DMS 273 (cell line): ENCODE measurements at regions not wholly inside any gene's neighbourhood (a gene's known extent, or its start where the extent isn't known, plus 50 kb on each side); places are given as distances from the start of the nearest gene placed in this dataset.

Experiments
- DNase-seq: peaks from one replicate; lab custom pipeline; 2025; ENCODE audit not compliant: unreplicated experiment; lab: John Stamatoyannopoulos, UW

DNA sequence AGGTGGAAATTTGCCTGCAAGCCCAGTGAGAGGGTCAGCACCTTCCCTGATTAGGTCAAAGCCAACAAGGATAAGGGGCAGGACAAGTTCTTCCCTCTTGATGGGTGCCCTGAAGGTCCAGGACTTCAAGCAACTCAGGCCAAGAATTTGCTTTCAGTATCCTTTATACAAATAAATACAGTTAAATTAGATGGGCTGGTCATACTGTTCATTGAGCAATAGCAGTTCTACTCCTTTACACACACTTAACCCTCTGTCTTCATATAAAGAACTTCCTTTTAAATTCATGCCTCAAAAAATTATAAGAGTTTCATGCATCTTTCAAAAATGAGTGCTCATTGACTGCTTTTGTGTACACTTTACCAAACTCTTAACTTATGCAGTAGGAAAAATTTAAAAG lies 392.0 kb downstream of the SPRY1 start:
- no peak for DNase-seq

DNA sequence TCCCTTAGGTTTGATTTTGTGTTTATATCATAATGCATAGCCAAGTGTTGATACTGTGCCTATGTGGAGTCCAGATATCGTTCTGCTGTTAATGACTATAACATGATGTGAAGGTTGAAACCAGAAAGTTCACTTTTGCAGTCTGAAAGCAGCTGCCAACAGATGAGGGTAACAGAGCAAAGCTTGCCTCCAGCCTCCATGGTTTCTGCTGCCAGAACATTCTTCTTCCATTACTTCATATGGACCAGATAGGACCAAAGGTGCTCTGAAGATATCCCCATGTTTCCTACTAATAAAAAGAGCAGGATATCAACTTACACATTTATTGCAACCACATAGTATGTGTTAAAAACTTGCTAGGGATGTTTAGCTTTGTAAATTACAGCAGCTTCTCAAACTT lies 394.1 kb downstream of the SPRY1 start:
- DNase-seq = no peak

DNA sequence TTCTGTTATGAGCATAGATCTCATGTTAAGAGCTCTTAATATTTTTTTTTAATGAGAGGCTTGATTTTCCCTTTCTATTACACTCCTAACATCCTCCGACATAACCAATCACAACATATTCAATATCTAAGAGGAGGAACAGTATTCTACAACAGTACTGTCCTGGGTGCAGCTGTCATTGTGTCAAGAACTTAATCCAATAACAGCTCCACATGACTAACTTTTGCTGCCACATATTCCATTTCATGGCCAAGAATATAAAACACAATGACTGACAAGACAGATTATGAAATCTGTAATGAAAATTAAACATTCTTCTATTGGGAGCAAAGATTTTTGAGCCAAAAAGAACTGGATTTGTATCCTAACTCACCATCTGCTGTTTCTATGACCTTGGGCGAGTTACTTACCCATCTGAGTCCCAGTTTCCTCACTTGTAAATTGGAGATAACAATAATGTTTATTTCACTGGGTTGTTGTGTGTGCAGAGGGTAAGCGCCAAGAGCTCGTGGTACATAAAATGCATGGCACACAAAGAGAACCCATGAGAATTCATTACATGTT lies 405.6 kb downstream of the SPRY1 start:
- no peak for DNase-seq

DNA sequence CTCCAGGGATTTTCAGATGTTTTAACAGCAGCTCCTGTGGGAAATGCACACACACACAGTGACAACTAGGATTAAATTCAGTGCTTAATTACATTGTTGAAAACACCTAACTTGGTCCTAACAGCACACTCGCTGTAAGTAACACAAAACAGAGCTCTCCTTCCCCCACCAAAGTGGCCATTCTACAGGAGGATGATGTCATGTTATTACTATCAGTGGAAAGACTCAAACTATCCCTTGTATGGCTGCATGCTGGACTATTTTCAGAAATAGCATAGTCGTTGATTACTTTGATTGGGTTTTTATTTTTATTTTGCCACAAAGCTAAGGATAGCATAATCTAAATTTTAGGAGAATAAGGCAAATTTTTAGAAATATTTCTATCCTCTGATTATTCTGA lies 406.3 kb downstream of the SPRY1 start:
- DNase-seq = no peak

DNA sequence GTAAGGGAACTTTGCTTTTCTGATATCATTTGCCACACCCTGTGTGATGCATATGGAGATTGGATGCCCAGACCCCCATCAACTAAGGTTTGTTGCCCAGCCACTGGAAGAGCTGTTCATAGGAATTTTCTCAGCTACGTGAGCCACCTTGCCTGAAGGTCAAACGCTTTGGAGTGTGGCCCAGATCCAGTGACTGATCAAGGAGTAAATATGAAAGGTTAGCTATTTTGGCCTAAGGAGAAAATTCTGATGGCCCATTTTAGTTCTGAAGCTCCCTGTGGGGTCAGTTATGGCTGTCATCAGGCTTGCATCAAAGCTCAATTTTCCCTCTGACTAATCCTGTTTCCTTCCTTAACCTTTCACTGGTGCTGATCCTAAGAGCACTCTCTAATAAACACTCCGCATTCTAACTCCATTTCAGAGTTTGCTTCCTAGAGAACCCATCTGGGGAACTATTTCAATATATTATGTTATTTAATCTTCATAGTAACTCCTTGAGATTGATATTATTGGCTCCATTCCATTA lies 407.7 kb downstream of the SPRY1 start:
- DNase-seq = no peak

DNA sequence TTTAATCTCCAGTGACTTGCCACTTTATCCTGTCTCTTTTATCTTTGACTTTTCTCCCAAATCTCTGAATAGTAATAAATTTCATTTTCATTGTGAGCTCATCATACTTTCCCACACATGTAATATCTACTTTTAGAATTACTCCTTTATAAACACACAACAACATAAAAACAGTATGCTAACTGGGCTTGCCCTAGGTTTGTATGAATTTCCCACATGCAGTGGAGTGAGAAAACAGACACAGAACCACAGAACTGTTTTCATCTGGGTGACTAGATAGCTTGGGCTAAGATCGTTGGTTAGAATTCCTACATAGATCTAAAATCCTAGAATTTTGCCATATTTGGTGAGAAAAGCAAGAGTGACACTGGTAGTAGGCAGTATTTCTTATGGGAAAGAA lies 409.5 kb downstream of the SPRY1 start:
- DNase-seq = no peak

DNA sequence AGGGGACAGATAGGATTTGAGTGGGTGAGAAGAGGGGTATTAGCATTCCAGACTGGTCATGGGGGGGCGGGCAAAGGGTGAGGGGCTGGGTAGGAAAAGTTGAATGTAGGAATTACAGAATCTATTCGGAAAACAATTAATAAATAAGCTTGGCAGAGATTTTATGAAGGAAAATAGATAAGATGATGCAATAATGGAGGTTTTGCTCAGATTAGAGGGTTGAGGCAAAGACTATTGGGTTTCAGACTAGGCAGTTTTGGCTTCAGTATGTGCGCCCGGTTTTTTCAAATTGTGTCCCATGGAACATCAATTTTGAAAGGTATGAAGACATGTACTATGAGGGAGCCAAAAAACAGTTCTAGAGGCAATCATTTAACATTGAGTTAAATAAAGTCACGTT lies 410.6 kb downstream of the SPRY1 start:
- DNase-seq = no peak

DNA sequence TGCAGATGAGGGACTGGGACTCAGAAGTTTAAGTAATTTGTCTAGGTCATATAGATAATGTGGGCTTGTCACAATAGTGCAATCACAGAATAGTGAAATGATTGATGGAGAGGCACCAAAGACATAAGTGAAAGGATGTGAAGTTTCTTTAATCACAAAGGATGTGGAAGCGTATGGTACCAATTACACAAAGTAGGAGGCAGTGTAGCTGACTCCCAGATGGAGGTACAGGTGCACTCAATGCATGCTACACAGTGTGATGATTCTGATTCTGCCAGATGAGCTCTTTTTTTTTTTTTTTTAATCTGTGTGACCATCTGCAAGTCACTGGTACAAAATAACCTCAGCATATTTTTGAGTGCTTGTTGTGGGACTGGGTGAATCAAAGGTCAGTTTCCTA lies 411.3 kb downstream of the SPRY1 start:
- no peak for DNase-seq

DNA sequence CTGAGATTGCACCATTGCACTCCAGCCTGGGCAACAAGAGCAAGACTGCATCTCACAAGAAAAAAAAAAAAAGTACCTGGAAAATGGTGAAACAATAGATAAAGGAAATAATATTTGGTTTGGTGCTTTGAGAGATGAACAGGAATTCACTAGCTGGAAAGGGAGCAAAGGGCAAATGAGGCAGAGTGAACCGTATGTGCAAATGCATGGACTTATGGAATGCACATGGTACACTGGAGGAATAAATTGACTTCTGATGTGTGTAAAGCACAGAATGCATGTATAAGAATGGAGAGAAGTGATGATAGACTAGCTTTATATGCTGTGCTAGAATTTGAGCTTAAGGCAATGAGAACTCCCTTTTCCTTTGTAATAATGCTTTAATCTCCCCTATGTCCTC lies 413.3 kb downstream of the SPRY1 start:
- no peak for DNase-seq

DNA sequence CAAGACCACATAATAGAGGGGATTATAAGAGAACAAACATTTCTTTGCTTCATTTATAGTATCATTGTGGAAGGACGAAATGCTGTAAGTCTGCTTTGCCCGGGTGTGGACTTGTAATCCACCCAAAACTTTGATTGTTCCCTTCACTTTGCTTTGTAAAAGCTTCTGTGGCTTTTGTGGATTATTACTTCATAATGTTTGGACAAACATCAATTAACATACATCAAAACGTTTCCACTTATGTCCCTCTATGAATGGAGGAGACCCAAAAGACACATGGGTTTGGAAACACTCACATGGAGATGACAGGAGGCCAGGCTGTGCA lies 415.4 kb downstream of the SPRY1 start:
- DNase-seq = no peak

DNA sequence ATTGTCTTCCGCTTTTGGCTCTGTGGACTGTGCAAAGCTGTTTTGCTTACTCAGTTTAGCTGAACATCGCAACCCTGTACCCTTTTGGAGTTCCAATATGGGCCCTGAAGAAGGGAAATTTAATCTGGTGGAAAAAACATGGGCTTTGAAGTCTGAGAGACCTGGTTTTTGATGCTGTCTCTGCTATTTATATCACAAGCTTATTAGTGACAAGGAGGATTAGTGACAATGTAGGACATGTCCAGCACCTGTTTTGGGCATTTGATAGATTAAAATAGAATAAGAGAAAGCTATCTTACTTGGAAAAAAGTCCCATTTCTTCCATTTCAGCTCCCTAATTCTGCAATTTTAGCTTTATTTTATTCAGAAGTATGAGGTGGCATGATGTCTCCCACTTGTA lies 417.3 kb downstream of the SPRY1 start:
- no peak for DNase-seq

DNA sequence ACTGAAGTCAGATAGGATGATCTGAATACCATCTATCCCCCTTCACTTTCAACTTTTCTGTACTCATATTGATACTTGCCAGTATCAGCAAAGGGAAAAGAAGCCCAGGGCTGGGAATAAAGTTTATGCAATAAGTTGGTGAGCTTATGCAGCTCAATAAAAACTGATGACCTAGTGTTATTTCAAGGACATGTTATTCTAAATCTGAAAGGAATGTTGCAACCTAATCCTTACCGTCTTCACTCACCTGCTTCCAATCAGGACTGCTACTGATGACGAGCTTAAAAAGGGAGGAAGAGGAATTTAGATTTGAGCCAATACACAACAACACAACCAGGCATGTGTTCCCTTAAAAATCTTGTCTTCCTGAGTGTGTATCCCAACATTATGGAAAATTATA lies 419.9 kb downstream of the SPRY1 start:
- no peak for DNase-seq

DNA sequence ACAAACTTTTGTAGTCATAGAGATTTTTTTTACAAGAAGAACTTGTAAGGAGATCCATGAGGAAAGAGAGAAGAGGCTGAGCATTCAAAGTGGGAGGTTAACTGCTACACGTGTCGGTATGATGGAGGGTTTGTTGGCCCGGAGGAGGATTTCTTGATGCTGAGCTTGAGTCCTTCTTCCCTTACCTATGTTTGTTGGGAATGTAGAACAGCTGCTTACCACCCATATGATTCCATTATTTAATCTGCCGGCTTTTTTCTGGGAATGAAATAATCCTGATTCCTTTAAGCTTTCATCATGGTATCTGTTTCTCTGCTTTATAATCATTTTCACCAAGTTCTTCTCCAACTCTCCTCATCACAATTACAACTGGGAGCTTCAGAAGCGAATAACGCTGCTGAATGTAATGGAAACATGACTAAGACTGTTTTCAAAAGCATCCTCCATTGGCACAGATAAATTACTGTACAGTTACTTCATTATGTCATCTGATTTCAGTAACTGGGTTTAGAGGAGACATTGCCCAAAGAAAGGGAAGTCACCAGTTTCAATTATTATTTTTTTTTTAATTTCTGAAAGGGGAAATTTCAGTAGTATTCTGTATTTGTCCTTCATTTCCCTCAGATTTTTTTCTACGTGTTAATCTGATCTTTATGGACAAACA lies 420.6 kb downstream of the SPRY1 start:
- DNase-seq = no peak

DNA sequence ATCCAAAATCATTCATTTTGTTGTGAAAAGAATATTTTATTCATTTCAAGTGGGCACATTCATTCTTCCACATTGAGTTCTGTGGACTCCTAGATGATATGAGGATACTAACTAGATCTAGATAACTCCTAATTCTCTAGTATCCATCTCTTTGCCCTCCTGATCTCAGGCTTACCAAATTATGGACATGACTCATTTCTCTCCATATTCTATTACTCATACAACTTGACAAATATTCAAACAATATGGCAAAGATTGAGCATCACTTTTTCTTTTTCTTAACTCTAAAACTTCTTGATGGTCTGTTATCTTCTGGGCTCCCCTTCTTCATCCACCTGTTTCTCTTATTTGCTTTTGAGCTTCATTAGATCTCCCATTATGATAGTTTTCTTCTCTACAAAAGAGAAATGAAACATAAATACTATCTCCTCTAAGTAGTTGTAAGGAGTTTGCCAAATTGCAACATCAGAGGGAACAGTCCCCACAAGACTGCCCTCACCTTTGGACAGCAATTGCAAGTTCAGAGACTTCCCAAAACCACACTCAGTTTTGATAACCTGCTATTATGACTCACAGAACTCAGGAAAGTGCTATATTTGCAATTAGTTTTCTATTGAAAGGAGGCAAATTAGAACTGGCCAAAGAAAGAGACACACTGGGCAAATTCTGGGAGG lies 422.9 kb downstream of the SPRY1 start:
- DNase-seq = no peak

DNA sequence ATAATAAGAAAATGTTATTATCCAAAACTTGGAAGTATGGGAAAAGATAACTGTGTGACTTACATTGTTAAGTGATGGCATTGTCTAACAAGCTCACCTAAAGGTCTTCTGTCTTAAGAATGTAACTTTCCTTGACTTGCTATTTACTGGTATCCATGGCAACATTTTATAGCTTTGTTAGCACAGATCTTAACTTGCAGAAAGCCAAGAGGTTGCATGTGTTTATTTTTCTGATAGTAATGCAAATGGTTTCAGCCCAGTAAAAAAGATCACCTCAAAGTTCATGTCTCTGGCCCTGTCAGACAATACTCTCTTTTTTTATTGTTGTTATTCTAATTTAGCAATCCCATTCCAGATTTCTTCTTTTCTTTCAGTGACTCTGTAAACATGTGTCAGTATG lies 425.3 kb downstream of the SPRY1 start:
- DNase-seq = no peak

DNA sequence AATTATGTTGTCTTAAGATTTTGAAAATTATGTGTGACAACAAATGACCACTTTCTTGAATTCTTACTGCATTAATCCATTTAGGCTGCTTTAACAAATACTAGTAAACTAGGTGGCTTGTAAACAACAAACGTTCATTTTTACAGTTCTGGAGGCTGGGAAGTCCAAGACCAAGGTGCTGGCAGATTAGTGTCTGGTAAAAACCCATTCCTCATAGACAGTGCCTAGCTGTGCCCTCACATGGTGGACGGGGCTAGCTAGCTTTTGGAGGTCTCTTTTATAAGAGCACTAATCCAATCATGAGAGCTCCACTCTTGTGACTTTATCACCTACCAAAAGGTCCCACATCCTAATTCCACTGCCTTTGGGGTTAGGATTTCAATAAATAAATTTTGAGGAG lies 425.8 kb downstream of the SPRY1 start:
- no peak for DNase-seq

DNA sequence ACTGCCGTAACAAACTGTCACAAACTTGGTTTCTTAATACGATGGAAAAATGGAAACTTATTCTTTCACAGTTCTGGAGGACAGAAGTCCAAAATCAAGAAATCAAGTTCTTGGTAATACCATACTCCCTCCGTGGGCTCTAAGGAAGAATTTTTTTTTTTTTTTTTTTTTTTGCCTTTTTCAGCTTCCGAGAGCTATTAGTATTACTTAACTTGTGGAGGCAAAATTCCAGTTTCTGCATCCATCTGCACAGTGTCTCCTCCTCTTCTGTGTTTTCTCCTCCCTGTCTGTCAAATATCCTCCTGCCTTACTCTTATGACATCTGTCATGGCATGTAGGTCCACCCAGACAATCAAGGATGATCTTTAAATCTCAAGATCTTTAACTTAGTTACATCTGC lies 426.6 kb downstream of the SPRY1 start:
- no peak for DNase-seq

DNA sequence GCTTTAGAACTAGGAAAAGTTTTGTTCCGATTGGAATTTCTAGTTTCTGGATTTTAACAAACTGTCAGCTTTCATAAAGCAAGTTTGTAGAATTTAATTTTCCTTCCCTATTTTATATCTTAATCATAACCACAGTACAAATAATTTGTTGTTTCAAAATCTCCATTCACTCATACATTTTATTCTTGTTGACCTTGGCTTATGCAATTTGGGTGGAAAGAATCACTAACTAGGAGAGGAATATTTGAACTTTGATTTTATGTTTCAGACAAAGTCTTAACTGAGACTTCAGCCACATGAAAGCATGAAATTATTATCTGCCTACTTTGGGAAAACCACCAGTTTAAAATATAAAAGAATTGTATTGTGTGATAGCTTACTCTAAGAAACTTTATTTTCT lies 427.9 kb downstream of the SPRY1 start:
- DNase-seq = no peak

DNA sequence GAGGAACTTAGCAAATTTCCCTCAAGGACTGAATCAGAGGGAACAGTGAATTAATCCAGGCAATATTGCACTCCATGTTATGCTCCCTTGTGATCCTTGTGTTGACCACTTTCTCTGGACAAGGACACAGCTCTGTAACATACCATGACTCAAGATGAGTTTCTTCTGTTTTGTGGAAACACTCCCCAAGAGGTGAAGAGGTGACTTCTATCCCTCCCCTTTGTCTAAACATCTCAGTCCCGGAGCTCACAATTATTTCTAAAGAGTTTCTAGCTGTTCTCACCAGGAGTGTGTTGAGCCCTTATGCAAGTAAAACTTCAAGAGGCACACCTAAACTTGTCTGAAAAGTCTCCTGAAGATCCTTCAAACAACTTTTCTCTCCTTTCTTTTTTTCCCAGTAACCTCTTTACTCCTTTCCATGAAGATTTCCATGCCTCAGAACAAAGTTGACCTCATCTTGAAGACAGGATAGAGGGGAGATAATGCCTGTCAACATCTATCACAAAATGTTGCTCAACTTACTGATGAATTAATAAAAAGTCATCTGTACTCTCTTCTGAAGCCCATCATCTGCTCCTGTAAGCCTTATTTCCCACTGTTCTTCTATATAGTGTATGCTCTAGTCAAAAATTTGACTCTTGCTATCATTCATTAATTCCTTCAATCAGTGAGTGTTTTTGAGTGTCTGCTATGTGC lies 429.1 kb downstream of the SPRY1 start:
- no peak for DNase-seq

DNA sequence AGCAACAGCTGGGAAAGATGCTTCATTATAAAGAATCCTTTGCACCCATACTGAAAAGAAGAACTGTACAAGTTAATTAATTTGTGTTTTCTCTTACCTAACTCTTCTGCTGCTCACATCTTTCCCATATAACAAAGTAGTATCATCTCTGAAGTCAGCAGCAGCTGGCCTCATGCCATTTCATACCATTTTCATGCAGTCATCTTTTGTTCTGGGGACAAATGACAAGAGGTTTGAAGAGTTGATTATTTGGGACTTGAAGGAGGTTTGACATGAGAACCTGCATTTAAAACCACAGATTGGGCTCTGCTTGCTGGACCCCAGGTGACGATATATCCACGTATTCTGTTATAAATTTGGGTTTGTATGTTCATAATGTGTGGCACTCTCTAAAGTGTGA lies 430.3 kb downstream of the SPRY1 start:
- DNase-seq = no peak

DNA sequence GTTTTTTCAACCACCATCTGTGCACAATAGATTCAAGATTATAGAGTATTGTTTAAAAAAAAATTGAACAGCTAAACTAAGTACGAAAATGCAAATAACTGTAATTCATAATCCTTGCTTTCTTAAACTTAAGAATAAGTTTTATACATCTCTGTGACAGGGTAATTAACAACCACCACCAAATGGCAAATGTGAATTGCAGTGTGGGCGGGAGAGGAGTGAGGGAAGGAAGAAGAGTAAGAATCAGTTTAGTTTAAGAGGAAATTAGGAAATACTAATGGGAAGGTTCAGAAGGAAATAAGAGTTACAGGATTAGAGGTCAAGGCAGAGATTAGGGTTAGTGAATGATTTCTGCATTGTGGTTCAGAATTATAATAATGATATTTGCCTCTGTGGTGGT lies 430.9 kb downstream of the SPRY1 start:
- DNase-seq = no peak

DNA sequence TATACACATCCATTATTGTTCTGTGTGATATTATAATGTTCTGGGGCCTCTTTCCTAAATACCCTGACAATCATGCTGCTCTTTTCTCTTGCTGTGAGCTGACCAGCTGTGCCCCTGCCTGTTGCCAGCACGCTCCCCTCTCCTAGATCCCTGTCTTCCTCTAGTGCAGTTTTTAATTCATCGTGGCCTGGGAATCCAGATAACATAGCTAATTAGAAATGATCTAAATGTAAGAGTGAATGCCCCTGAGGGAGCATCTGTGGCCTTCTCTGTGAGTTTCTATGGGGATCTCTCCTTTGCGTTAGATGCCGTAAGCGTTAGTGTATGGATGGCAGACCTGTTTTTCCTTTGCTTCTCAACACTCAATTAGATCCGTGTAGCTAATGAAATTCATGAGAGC lies 434.3 kb downstream of the SPRY1 start:
- DNase-seq = no peak
